ENCODE measurements at regions not wholly inside any gene's neighbourhood (a gene's known extent, or its start where the extent isn't known, plus 50 kb on each side); places are given as distances from the start of the nearest gene placed in this dataset.

GRCh38 chr5:82657033-82657699 lies 379.0 kb upstream of the RPS23 start:
- TF ChIP-seq EZH2 (IDR thresholded peaks at IDR 0.05; ENCODE audit: borderline replicate concordance, low read depth, low read length, poor library complexity, severe bottlenecking) = no peak
- TF ChIP-seq, protein P1, sequence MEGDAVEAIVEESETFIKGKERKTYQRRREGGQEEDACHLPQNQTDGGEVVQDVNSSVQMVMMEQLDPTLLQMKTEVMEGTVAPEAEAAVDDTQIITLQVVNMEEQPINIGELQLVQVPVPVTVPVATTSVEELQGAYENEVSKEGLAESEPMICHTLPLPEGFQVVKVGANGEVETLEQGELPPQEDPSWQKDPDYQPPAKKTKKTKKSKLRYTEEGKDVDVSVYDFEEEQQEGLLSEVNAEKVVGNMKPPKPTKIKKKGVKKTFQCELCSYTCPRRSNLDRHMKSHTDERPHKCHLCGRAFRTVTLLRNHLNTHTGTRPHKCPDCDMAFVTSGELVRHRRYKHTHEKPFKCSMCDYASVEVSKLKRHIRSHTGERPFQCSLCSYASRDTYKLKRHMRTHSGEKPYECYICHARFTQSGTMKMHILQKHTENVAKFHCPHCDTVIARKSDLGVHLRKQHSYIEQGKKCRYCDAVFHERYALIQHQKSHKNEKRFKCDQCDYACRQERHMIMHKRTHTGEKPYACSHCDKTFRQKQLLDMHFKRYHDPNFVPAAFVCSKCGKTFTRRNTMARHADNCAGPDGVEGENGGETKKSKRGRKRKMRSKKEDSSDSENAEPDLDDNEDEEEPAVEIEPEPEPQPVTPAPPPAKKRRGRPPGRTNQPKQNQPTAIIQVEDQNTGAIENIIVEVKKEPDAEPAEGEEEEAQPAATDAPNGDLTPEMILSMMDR (conservative IDR thresholded peaks at IDR 0.05; ENCODE audit: low read depth, low read length) = no peak

All from A673 (cell line).